Stromal cell of bone marrow (primary cell): ENCODE measurements at regions not wholly inside any gene's neighbourhood (a gene's known extent, or its start where the extent isn't known, plus 50 kb on each side); places are given as distances from the start of the nearest gene placed in this dataset.
A peak's percentile ranks its signal among the peaks of the same experiment; 100 is the strongest.
"Not testable (repeated sequence)": the region's sequence is repeated elsewhere in the genome, so short reads cannot be mapped to it uniquely, and the experiment has no call there.

Experiments used
- DNase-seq: peaks from one replicate; pipeline ENCODE4 v3.0.0-alpha.2; 2012; ENCODE audit warnings: low read depth

DNA sequence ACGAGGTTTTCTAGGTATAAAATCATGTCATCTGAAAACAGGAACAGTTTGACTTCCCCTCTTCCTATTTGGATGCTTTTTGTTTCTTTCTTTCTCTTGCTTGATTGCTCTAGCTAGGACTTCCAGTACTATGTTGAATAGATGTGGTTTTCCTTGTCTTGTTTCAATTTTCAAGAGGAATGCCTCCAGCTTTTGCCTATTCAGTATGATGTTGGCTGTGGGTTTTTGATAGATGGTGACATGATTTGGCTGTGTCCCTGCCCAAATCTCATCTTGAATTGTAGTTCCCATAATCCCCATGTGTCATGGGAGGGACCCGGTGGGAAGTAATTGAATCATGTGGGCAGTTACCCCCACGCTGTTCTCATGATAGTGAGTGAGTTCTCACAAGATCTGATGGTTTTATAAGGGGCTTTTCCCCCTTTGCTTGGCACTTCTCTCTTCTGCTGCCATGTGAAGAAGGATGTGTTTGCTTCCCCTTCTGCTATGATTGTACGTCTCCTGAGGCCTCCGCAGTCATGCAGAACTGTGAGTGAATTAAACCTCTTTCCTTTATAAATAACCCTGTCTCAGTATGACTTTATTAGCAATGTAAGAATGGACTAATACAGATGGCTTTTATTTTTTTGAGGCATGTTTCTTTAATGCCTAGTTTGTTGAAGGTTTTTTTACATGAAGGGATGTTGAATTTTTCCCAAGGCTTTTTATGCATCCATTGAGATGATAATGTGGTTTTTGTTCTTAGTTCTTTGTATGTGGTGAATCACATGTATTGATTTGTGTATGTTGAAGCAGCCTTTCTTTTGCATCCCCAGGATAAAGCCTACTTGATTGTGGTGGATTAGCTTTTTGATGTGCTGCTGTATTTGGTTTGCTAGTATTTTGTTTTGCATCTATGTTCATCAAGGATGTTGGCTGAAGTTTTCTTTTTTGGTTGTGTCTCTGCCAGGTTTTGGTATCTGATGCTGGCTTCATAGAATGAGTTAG is 239.1 kb downstream of the THBS2 start:
- no peak for DNase-seq

DNA sequence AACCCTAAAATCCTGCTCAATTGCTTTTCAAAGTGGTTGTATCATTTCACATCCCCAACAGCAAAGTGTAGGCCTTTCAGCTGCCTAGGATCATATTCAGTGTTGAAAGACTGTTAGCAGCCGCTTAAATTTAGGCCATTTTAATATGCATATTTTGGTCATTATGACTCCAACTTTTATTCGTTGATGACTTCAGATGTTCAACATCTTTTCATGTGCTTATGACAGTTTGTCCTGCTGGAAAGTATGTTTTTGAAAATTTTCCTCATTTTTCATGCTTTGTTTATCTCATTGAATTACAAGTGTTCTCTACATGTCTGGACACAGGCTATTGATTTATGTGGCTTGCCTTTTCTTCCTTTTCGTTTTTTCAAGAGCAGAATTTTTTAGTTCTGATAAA is 244.0 kb downstream of the THBS2 start:
- no peak for DNase-seq

DNA sequence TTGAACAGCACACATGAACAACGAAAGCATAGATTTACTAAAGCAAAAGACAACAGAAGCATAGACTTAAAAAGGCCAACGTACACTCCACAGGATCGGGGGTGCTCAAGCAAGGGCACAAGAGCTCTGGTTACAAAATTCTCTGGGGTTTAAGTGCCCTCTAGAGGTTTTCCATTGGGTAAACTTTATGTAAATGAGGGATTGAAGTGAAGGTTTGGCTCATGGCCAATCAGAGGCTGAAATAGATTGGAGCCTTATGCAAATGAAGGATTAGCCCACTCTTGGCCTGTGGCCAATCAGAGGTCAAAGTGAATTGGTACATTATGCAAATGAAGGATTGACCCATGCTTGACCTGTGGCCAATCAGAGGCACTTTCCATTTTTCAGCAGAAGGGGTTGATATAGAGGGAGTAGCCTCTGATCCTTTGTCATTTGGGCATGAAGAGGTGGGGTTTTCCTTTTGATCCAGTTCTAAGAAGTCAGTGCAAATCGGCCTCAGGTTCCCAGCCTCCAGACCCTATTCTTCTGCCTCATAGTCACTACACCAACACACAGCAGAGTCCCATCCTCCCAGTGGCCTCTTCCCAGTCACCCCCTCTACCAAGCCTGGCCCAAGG is 244.9 kb downstream of the THBS2 start:
- DNase-seq, result no peak

DNA sequence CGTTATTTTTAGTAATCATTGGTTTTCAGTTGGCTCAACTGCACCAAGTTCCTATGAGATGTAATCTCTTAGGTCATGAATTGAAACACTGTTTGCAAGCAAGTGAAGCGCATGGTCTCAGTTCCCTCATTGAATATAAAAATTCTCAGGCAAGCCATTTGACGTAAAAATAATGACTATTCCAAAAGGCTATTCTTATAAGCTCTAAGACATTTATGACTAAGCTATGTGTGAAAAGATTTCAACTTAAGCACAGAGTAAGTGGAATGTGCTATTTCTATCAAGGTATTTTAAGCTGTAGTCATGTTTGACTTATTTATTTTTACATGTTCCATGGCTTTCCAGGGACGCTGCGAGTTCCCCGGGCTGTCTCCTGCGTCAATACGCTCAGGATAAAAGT is 248.5 kb downstream of the THBS2 start:
- no peak for DNase-seq

DNA sequence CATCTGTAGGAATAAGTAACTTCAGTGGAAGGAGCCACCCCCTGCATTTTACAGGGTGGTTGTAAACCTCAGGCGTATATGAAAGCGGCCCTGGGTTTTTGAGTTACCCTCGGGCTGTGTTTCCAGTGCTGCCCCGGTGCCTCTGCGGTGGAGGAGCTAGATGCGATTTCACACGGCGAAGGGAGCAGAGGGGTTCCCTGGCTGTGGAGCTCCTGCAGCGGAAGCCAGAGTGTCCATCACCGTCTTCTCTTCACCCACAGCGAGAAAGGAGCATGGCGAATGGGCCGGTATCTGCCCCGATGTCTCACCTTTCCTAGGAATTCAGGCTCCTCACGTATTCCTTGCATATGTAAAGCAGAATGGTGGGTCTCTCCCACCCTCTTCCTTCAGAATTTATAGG is 253.6 kb downstream of the THBS2 start:
- no peak for DNase-seq

DNA sequence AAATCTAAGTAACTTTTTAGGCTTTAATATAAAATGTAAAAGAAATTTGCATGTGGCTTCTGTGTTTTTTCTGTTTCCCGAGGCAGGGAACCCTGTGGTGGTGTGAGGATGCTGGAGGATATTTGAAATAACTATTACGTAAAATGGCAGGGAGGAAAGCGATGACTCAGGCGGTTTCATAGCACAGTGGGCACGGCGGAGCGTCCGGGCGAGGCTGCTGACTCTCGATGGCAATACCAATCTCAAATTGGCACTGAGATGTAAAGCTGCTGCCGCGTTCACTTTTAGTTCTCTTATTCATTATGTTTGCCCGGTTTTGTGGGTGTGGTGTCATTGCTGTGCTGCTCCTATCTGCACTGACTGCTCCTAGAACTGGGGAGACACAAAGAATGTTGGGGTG is 254.3 kb downstream of the THBS2 start:
- DNase-seq, result peak; percentile 59

DNA sequence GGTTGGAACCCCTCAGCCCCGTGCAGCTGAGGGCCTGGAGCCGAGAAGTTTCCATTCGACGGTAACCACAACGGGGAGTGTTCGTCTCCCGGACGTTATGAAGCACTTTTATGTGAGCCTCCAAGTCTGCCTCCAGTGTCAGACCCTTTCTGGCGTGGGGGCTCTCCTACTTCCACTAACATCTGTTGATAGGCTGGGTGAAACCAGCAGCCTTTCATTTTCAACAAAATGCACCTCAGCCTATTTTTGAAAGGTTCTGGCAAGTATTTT is 257.4 kb downstream of the THBS2 start:
- DNase-seq, result no peak

DNA sequence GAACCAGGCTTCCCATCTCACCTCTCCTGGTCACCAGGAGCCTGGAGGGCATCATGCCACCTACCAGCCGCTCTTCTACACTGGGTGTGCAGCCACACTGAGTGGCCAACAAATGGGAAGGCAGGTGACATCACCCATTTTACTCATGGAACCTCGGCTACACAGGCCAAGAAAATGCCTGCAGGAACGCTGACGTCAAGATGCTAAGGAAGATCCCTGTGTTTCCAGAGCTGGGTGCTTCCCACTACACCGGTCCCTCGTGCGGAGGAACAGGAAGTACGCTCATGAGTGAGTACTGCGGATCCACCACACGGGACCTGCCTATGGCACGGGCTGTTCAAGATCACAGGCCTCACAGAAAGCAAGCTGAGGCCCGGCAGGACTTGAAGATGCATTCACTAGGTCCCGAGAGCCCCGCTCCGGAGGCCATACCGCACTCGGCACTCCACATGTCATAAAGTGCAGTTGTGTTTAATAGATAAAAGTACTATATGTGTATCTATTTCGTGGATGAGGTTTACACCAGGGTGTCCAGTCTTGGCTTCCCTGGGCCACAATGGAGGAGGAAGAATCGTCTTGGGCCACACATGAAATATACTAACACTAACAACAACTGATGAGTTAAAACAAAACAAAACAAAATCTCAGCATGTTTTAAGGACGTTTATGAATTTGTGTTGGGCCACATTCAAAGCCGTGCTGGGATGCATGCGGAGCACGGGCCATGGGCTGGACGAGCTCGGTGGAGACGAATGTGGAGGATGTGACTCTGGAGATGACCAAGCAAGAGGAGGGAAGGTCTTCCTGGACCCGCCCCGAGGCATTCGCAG is 257.9 kb downstream of the THBS2 start:
- DNase-seq, result no peak

DNA sequence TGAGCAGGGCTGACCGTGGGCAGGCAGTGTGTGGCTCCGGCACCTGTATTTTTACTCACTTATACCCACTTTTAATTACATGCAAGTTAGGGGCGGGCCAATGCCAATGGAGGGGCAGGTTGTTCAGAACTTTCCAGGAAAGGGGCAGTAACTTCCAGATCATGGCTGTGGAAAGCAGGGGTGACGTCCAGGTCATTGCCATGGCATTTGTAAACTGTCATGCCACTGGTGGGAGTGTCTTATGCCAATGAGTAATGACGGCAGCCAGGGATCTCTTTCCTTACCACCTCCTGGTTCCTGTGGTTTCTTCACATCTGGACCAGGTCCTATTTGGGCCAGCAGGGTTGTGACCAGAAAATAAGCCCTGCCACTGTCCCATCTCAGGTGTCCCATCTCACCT is 258.7 kb downstream of the THBS2 start:
- peak; percentile 17 for DNase-seq

DNA sequence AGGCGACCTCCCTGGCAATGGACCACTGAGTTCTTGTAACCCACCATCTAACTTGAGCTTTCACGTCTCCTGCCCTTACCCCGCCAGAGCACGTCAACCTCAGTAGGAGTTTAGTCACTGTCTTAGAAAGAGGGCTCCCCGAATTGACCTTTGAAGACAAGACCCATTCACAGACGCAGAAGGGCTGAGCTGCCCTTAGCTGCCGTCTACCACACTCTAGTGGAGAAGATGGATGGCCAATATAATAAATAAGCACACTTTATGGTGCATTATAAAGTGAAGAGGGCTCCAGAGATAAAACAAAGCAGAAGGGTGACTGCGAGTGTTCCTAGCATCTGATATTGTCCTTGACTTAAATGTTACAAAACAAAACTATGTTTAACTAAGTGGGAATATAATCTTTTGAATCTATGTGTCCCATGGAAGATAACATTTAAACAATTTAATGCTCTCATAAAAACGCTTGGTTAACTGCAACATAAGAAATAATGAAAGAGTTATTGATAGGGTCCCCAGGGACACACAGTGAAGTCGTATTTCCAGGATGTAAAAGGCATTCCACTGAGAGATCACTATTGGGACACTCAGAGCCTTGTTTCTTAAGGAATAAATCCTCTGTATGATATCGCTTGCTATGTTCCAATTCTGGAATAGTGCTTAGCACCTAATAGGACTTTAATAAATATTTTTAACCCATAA is 261.1 kb downstream of the THBS2 start:
- DNase-seq, result no peak

DNA sequence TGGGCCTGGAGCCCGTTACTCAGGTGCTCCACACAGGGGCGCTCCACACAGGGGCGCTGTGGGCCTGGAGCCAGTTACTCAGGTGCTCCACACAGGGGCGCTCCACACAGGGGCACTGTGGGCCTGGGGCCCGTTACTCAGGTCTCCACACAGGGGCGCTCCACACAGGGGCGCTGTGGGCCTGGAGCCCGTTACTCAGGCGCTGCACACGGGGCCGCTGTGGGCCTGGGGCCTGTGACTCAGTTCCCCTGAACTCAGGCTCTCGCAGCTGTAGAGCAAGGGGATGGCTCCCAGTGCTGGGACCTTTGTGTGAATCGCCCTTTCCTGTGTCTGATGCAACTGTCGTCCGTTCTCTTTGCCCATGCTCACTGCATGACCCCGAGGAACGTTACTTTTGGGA is 262.0 kb downstream of the THBS2 start:
- not testable (repeated sequence) for DNase-seq

DNA sequence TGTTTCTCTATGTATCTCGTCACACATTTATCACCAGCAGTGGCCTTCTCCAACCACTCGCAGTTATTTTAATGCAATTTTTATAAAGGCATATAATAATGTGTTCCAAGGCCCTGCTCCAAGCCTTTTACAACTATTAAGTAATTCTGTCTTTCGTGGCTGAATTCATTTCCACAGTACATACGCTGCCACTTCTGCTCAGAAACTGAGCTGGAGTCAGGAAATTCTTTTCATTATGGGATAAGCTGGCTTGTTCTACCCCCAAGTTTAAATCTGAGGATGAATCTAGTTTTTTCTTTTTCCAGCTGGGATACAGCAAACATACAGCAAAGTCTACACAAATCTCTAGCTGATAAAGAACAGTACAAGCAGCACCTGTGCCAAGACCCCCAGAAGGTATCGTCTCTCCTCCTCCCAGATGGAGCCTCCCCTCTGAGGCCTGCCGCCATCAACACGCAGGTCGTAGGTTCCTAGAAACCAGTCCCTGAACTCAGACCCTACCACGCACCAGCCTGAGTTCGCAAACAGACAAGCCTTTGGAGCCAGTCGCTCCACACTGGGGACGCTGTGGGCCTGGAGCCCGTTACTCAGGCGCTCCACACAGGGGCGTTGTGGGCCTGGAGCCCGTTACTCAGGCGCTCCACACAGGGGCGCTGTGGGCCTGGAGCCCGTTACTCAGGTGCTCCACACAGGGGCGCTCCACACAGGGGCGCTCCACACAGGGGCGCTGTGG is 263.5 kb downstream of the THBS2 start:
- DNase-seq, result no peak

DNA sequence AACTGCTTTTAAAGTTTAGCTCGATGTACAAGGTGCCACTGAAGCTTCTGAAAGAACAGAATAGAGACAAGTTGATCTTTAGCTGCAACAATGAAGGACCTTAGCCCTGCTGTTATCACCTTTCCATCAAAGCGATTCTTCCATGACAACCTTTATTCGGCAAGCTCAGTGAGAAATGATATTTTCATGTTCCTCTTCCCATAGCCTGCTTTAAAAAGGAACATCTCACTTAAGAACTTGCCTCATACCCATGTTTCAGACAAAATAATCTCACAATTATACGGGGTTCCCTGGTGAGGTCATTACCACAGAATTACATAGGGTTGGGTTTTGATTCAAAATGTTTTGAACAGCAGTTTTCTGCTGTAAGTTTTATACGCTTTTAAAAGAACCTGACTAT is 264.2 kb downstream of the THBS2 start:
- no peak for DNase-seq

DNA sequence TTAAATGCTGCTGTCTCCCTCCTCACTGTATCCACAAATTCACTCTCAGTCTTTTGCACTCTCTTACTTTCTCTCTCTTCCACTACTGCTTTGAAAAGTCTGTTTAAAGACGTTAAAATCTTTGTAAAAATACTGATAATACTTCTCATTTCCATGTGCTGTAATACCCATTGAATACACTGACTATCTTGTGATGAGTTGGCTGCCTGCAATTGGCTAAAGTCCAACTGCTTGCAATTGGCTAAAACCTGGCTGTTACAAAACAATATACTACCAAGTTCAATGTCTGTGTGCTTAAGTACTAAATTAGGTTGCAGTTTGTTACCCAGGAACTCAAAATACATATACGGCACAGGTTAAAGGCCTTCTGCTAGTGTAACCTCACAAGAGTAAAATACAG is 264.8 kb downstream of the THBS2 start:
- no peak for DNase-seq

DNA sequence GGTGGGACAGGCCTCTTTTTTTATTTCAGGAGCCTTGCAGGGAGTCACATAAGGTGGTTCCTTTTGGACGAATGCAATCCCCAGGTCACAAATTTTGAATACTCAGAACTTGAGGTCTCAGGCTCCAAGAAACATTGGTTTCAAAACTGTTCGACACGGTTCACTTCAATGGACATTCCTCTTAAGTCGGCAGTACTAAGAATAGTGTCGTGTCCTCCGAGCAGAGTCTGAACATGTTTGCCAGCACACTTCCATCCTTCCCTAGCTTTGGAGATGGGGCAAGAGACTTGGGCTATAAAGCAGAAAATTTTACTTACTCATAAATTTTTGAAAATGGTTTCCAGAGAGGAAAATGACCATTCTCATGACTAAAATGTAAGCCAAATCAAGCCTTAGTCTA is 265.4 kb downstream of the THBS2 start:
- no peak for DNase-seq

DNA sequence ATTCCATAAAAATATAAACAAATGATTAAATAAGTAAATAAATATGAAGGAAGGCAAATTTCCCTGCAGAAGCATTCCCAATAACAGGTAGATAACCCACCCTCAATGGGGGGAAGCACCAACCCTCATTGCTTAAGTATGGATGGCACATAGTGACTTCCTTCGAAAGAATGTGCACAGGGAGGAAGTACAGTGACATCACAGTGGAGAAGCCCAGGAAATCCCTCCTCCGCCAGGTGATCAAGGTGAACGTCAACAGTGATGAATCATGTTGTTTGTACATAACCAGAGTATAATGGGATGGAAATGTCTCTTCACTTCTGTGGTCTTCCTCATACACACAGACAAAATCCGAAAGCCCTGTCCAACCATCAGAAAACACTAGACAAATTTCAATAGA is 267.9 kb downstream of the THBS2 start:
- no peak for DNase-seq

DNA sequence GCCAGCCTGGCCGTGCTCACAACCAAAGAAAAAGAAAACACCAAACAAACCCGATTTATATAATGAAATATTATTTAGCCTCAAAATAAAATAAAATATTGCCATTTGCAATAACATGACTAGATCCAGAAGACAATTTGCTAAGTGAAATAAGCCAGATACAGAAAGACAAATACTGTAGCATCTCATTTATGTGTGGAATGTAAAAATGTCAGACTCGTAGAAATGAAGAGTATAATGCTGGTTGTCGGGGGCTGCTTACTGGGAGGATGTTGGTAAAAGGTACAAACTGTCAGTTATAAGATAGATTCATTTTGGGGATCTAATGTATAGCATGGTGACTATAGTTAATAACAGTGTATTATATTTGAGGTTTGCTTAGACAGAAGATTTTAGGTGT is 269.7 kb downstream of the THBS2 start:
- DNase-seq, result no peak

DNA sequence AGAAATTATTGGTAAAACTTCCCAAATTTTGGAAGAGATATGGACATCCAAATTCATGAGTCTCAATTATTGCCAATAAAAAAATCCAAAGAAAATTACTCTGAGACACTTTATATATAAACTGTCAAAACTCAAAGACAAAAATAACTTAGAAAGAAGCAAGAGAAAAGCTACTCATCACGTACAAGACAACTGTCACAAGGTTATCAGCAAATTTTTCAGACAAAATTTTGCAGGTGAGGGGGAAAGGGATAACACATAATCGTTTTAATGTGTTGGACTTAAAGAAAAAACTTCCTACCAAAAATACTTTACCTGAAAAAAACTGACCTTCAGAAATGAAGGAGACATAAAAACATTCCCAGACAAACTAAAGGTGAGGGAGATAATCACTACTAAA is 272.5 kb downstream of the THBS2 start:
- no peak for DNase-seq

DNA sequence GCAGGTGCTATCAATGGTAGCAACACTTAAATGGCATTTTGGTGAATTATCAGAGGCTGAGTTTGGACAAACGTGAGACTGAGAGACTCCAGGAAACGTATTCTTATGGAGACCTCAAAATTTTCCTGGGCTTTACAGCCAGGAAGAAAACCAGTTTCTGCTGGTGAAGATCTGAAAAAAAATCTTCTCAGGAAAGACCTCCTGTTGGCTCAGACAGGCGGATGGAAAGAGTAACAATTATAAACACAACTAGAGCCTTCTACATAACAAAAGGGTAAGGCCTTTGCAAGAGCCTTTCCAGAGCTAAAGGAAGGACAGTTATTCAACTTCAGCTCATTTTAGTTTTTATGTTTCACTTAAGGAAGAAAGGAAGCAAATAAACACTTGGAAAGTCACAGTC is 274.4 kb downstream of the THBS2 start:
- no peak for DNase-seq

DNA sequence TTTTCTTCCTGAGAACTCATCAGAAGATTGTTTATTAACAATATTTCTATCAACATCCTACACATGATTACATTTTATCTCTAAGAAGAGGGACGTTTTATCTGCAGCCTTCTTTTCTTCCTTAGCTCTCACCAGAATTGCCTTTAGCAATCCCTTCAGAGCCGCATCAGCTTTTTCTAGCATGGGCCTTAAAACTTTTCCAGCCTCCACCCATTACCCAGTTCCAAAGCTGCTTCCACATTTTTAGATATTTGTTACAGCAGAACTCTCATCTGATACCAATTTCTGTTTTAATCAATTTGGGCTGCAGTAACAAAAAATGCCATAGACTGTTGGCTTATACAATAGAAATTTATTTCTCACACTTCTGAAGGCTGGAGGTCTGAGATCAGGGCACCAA is 281.5 kb downstream of the THBS2 start:
- DNase-seq, result no peak

DNA sequence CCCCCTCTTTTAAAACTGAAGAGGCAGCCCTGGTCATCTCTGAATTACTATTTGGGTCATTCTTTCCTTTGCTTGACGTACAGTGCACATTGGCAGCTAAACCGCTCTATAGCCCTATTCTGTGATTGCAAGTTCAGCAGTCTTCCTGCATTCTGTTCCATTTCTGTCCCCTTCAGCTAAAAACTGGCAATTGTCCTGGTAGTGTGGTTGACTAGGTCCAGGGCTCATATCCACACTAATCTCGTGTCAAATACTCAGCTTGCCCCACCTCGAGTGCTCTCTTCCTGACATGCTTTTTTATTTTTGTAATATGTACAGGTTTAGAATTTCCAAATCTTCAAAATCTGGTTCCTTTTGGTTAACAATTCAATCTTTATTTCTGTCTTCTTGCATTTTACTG is 282.1 kb downstream of the THBS2 start:
- DNase-seq, result no peak

DNA sequence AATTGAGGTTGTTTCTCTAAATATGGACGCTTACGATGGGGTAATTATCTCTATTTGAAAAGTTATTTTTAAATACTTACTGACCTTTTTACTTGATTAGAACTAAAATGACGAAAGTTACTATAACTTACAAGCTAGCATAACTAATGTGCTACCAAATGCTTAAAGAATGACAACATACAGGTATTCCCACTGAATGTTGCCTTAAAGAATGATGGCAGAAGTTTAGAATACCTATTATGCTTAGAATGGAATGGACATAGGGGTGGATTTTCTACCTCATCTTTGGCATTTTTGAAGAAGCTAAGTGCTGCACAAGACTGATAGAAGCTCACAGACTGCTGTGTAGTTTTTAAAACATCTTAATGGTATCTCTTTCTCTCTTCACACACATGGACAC is 284.8 kb downstream of the THBS2 start:
- no peak for DNase-seq
